Uterus (tissue), 3 donors: ENCODE measurements at regions not wholly inside any gene's neighbourhood (a gene's known extent, or its start where the extent isn't known, plus 50 kb on each side); places are given as distances from the start of the nearest gene placed in this dataset.

Experiments used
- DNase-seq, 2 donors: peaks; one replicate each; pipeline ENCODE4 v3.0.0-alpha.2; 2019 to 2020
- H3K27ac ChIP-seq, 2 donors: fragments of 200-600 bp; sonication (generic); 1 replicate in 1 of 2; 2 replicates in 1 of 2; pipeline ENCODE4 v1.5.1; 2016 to 2018
- H3K27me3 ChIP-seq, 2 donors: fragments of 200-600 bp; sonication (generic); one replicate each; pipeline ENCODE4 v1.5.1; 2018 to 2019; ENCODE audit warnings: control low read depth in 1 of 2
- H3K36me3 ChIP-seq, 2 donors: fragments of 200-600 bp; sonication (generic); one replicate each; pipeline ENCODE4 v1.5.1; 2019; ENCODE audit warnings: control low read depth in 1 of 2
- H3K4me1 ChIP-seq, 2 donors: fragments of 200-600 bp; sonication (generic); one replicate each; pipeline ENCODE4 v1.5.1; 2018 to 2019; ENCODE audit warnings: control low read depth in 1 of 2
- H3K4me3 ChIP-seq, 2 donors: fragments of 200-600 bp; sonication (generic); 1 replicate in 1 of 2; 2 replicates in 1 of 2; pipeline ENCODE4 v1.5.1; 2018 to 2019; ENCODE audit warnings: mild to moderate bottlenecking in 1 of 2
- H3K9me3 ChIP-seq, 2 donors: fragments of 200-600 bp; sonication (generic); one replicate each; pipeline ENCODE4 v1.5.1; 2019; ENCODE audit warnings: control low read depth in 1 of 2
- POLR2A ChIP-seq, 2 donors: fragments of 450-650 bp; IDR thresholded peaks; one replicate each; pipeline ENCODE4 v1.6.1; 2016; ENCODE audit warnings: antibody characterized with exemption in 2 of 2, mild to moderate bottlenecking in 1 of 2, moderate library complexity in 1 of 2
- intact Hi-C: fragments of 100-400 bp; cut with DNase I; formaldehyde crosslinking; loops from one replicate; pipeline ENCODE4 v1.15.1; 2023; ENCODE audit warnings: low total_unique reads
- TF ChIP-seq, protein P1 (sequence below), 4 experiments: fragments of 200-600 bp in 2 of 4; fragments of 450-650 bp in 2 of 4; sonication (generic) in 2 of 4; IDR thresholded peaks; one replicate each; pipeline ENCODE4 v1.5.1; 2016 to 2019; ENCODE audit warnings: antibody characterized with exemption in 4 of 4, mild to moderate bottlenecking in 2 of 4, moderate library complexity in 1 of 4
- donor health status: DM: yes; HTN: yes; CAD: no.

DNA sequence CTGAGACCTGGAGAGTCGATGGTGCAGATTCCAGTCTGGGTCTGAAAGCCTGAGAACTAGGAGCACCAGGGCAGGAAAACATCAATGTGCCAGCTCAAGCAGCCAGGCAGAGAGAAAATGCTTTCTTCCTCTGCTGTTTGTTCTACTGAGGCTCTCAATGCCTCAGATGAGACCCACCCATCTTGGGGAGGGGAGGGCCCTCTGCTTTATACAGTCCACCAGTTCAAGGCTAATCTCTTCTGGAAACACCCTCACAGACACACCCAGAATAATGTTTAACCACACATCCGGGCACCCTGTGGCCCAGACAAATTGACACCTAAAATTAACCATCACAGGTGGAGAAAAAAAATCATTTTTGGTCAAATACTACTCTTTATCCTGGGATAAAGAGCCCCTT, 89.3 kb upstream of the SLC22A23 start:
- TF ChIP-seq POLR2A (IDR thresholded peaks at IDR 0.05) = no peak
- TF ChIP-seq, protein P1, sequence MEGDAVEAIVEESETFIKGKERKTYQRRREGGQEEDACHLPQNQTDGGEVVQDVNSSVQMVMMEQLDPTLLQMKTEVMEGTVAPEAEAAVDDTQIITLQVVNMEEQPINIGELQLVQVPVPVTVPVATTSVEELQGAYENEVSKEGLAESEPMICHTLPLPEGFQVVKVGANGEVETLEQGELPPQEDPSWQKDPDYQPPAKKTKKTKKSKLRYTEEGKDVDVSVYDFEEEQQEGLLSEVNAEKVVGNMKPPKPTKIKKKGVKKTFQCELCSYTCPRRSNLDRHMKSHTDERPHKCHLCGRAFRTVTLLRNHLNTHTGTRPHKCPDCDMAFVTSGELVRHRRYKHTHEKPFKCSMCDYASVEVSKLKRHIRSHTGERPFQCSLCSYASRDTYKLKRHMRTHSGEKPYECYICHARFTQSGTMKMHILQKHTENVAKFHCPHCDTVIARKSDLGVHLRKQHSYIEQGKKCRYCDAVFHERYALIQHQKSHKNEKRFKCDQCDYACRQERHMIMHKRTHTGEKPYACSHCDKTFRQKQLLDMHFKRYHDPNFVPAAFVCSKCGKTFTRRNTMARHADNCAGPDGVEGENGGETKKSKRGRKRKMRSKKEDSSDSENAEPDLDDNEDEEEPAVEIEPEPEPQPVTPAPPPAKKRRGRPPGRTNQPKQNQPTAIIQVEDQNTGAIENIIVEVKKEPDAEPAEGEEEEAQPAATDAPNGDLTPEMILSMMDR (IDR thresholded peaks at IDR 0.05) = no peak
- intact Hi-C loops = loop anchor here (5.0 kb wide), 1 partner anchor 324 kb away; no protein-coding TSS in a partner anchor

DNA sequence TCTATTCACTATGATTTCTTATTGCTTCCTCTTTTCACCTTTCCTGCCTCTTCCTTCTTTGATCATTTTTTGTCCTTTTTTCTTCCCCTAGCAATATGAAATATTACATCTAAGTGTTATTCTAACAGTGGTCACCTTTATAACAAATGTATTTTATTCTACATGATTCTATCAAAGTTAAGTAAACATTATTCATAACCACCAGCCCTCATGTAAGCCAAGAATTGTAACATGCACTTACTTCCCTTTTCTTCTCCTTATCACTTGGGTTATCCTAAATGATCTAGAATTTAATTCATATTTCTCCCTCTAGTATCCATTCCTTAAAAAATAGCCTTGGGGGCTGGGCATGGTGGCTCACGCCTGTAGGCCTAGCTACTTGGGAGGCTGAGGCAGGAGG, 88.3 kb upstream of the SLC22A23 start:
- Histone ChIP-seq H3K4me1 (no peaks in the 10 kb centered on the region), H3K27ac (no peak overlapping the region), H3K36me3 (no peaks in the 10 kb centered on the region), H3K4me3 (no peak overlapping the region), H3K9me3 (no peaks in the 10 kb centered on the region), H3K27me3 (no peaks in the 10 kb centered on the region)
- TF ChIP-seq, protein P1 (IDR thresholded peaks at IDR 0.05) = no peak
- no peak for TF ChIP-seq POLR2A (IDR thresholded peaks at IDR 0.05)
- intact Hi-C loops = loop anchor here (5.0 kb wide), 1 partner anchor 323 kb away; no protein-coding TSS in a partner anchor
- no peak for DNase-seq

More for the DNA sequence above, 89.3 kb upstream of the SLC22A23 start:
- DNase-seq = no peak
- Histone ChIP-seq H3K36me3 (no peaks in the 10 kb centered on the region), H3K27me3 (no peaks in the 10 kb centered on the region), H3K27ac (no peak overlapping the region), H3K9me3 (no peaks in the 10 kb centered on the region), H3K4me1 (no peaks in the 10 kb centered on the region), H3K4me3 (no peak overlapping the region)

DNA sequence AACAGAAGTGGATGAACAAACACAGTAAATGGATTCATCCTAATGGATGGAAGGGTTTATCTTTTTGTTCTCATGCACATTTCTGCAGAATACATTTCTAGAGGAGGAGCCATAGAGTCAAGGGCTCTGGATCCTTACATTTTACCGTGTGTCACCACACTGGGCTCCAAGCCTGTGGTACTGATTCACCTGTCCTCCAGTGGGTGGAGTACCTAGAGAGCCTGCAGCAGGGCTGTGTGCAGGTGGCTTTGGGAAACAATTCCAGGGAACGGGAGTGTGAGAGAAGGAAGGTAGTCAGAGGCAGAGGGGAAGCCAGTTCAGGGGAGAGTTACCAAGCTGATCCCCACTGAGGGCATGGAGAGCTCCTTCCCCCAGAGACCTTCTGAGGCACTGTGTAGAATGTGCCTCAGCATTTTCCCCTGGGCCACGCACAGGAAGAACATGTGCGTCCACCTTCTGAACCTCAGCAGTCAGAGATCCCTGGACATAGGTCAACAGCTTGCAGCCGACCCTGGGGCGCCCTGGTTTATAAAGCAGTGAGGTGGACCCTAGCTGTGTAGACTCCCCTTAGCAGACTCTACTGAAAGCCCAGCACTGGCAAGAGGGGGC, 85.3 kb upstream of the SLC22A23 start:
- no peak for DNase-seq
- Histone ChIP-seq H3K36me3 (no peaks in the 10 kb centered on the region), H3K4me3 (no peak overlapping the region), H3K27ac (no peak overlapping the region), H3K9me3 (no peaks in the 10 kb centered on the region), H3K4me1 (no peaks in the 10 kb centered on the region), H3K27me3 (no peaks in the 10 kb centered on the region)
- no peak for TF ChIP-seq POLR2A (IDR thresholded peaks at IDR 0.05)
- TF ChIP-seq, protein P1 (IDR thresholded peaks at IDR 0.05) = no peak
- intact Hi-C loops = no loop called here

DNA sequence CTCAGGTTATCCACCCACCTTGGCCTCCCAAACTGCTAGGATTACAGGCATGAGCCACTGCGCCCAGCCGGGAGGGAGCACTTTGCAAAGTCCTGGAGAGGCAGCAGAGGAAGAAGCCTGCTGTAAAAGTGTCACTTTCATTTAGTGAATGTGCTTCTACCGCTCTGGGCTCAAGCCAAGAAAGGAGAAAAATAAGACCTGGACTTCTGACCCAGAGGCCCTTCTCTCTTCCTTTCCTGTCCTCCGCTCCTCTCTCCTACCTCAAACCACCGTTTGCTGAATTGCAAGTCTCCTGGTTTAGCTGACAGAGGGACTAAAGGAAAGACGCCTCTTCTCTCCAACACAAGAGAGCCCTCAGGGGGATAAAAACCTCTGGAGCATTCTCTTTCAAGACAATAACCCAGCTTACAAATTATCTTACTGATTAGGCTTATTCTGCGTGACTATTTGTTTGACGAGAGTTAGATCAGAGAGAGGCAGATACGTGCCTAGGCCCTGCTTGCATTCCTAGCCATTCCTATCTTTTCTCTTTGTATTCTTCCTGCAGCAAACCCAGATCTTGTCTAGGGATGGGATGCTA, 84.2 kb upstream of the SLC22A23 start:
- intact Hi-C loops = no loop called here
- H3K27me3 ChIP-seq = no peaks in the 10 kb centered on the region
- DNase-seq = no peak
- H3K4me1 ChIP-seq = no peaks in the 10 kb centered on the region
- H3K27ac ChIP-seq = no peak overlapping the region
- no peak overlapping the region for H3K4me3 ChIP-seq
- H3K9me3 ChIP-seq = no peaks in the 10 kb centered on the region
- TF ChIP-seq, protein P1 (IDR thresholded peaks at IDR 0.05) = no peak
- TF ChIP-seq POLR2A (IDR thresholded peaks at IDR 0.05) = no peak
- no peaks in the 10 kb centered on the region for H3K36me3 ChIP-seq

DNA sequence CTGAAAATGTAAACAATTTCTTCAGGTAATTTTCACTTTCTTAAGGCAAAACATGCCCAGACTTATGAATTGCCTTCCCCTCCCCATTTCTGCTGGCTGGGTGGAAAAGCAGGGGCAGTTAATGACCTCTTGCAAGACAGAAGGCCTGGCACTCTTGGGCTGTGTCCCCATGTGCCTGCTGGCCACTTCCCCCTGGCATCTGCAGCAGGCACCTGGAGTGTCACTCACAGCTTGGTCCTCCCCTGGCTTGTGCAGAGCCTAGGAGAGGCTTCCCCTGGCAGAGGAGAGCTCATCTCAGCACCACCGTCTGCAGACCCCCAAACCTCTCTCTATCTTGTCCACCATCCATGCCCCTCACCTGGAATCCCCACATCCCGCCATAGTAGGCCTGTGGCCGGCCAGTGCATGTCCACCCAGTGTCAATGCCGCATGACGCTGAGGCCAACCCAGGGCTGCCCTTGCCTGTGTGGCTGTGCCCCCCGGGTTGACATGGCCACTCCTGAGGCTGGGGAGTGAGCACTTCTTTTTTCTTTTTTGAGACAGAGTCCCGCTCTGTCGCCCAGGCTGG, 83.5 kb upstream of the SLC22A23 start:
- H3K27ac ChIP-seq = no peak overlapping the region
- H3K27me3 ChIP-seq = no peaks in the 10 kb centered on the region
- no peak for TF ChIP-seq POLR2A (IDR thresholded peaks at IDR 0.05)
- TF ChIP-seq, protein P1 (IDR thresholded peaks at IDR 0.05) = no peak
- no peak overlapping the region for H3K4me3 ChIP-seq
- no peaks in the 10 kb centered on the region for H3K9me3 ChIP-seq
- no peak for DNase-seq
- H3K4me1 ChIP-seq = no peaks in the 10 kb centered on the region
- intact Hi-C loops = no loop called here
- no peaks in the 10 kb centered on the region for H3K36me3 ChIP-seq
